Body of pancreas (tissue), 4 donors: ENCODE measurements at regions not wholly inside any gene's neighbourhood (a gene's known extent, or its start where the extent isn't known, plus 50 kb on each side); places are given as distances from the start of the nearest gene placed in this dataset.

ENCODE experiments used
- POLR2A ChIP-seq, 3 donors: fragments of 450-650 bp; IDR thresholded peaks; one replicate each; pipeline ENCODE4 v1.6.1; 2016; ENCODE audit warnings: antibody characterized with exemption in 3 of 3, mild to moderate bottlenecking in 2 of 3
- TF ChIP-seq, protein P1 (sequence below), 7 experiments: fragments of 450-650 bp in 4 of 7; fragments of 200-600 bp in 3 of 7; sonication (generic) in 3 of 7; IDR thresholded peaks; one replicate each; pipeline ENCODE4 v1.5.1; 2016 to 2019; ENCODE audit warnings: antibody characterized with exemption in 7 of 7

DNA sequence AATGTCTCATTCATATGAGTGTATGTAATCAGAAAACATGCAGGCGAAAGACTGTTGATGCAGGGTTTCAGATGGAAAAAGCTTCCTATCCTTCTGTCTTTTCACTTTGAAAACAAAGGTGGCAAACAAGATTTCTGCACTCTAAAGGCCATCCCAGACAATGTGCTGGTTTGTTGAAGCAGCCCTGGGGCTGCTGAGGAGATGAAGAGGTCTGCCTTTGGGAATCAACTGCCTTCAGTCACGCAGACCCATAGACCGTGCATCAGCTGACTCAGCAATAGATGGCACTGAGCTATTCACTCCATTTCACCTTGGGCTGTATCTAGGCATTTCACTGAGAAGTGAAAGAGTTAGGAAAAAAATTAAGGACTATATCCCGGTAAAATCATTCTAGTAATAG is 60.5 kb upstream of the C5orf46 start:
- TF ChIP-seq POLR2A (IDR thresholded peaks at IDR 0.05): no peak
- TF ChIP-seq, protein P1, sequence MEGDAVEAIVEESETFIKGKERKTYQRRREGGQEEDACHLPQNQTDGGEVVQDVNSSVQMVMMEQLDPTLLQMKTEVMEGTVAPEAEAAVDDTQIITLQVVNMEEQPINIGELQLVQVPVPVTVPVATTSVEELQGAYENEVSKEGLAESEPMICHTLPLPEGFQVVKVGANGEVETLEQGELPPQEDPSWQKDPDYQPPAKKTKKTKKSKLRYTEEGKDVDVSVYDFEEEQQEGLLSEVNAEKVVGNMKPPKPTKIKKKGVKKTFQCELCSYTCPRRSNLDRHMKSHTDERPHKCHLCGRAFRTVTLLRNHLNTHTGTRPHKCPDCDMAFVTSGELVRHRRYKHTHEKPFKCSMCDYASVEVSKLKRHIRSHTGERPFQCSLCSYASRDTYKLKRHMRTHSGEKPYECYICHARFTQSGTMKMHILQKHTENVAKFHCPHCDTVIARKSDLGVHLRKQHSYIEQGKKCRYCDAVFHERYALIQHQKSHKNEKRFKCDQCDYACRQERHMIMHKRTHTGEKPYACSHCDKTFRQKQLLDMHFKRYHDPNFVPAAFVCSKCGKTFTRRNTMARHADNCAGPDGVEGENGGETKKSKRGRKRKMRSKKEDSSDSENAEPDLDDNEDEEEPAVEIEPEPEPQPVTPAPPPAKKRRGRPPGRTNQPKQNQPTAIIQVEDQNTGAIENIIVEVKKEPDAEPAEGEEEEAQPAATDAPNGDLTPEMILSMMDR (IDR thresholded peaks at IDR 0.05): no peak
